KMS-11 (cell line): ENCODE measurements at regions not wholly inside any gene's neighbourhood (a gene's known extent, or its start where the extent isn't known, plus 50 kb on each side); places are given as distances from the start of the nearest gene placed in this dataset.

ENCODE experiments used
- H2AFZ ChIP-seq: fragments of 200-600 bp; sonication (generic); 2 replicates; pipeline ENCODE4 v1.6.1; 2016; ENCODE audit warnings: antibody characterized with exemption, mixed run types, low read depth
- H3K27ac ChIP-seq: fragments of 200-600 bp; sonication (generic); 2 replicates; pipeline ENCODE4 v1.6.1; 2016; ENCODE audit warnings: mild to moderate bottlenecking, mixed run types
- H3K27me3 ChIP-seq: fragments of 200-600 bp; sonication (generic); 2 replicates; pipeline ENCODE4 v1.6.1; 2017; ENCODE audit warnings: mild to moderate bottlenecking, low read depth, mixed run types, moderate library complexity; ENCODE audit not compliant: insufficient read depth
- H3K36me3 ChIP-seq: fragments of 200-600 bp; sonication (generic); 2 replicates; pipeline ENCODE4 v1.6.1; 2017; ENCODE audit warnings: mild to moderate bottlenecking, mixed run types; ENCODE audit not compliant: insufficient read depth
- H3K4me1 ChIP-seq: fragments of 200-600 bp; sonication (generic); 2 replicates; pipeline ENCODE4 v1.6.1; 2016; ENCODE audit warnings: mild to moderate bottlenecking, low read depth, mixed run types; ENCODE audit not compliant: poor library complexity, severe bottlenecking
- H3K4me2 ChIP-seq: fragments of 200-600 bp; sonication (generic); 2 replicates; pipeline ENCODE4 v1.7.0; 2016; ENCODE audit warnings: mild to moderate bottlenecking, mixed run types
- H3K4me3 ChIP-seq: fragments of 200-600 bp; sonication (generic); IDR thresholded peaks from 2 replicates; pipeline ENCODE4 v1.6.1; 2017; ENCODE audit warnings: low read depth, low read length, mixed read lengths; ENCODE audit not compliant: insufficient read depth
- H3K79me2 ChIP-seq: fragments of 200-600 bp; sonication (generic); 2 replicates; pipeline ENCODE4 v1.6.1; 2016; ENCODE audit warnings: low read depth, mixed run types; ENCODE audit not compliant: insufficient read depth
- H3K9ac ChIP-seq: fragments of 200-600 bp; sonication (generic); 2 replicates; pipeline ENCODE4 v1.6.1; 2016; ENCODE audit warnings: mild to moderate bottlenecking, mixed run types
- H4K20me1 ChIP-seq: fragments of 200-600 bp; sonication (generic); 2 replicates; pipeline ENCODE4 v1.6.1; 2016; ENCODE audit warnings: mild to moderate bottlenecking, mixed run types; ENCODE audit not compliant: insufficient read depth
- TF ChIP-seq, protein P1 (sequence below): fragments of 200-600 bp; sonication (generic); conservative IDR thresholded peaks from 2 replicates; pipeline ENCODE4 v1.6.1; 2017; ENCODE audit warnings: low read depth, mild to moderate bottlenecking, antibody characterized with exemption, low read length, moderate library complexity, mixed read lengths

DNA sequence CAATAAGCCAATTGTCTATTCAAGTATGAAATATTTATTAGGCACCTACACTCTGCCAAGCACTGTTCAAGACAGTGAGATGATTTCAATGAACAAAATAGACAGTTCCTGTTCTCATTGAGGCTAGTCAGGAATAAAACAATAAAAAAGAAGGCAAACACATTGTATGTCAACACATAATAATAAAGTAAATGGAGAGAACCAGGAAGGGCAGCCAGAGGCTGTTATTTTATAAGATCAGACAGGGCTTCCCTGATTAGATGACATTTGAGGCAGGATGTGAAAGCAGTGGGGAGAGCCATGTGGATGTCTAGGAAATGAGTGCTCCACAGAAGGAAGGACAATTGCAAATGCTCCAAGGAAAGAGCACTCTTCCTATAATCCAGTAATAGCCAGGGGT is 2371.1 kb downstream of the MAT2B start:
- Histone ChIP-seq H3K4me2 (no peak overlapping the region), H3K9ac (no peak overlapping the region), H4K20me1 (no peaks in the 10 kb centered on the region), H3K4me3 (no peak overlapping the region), H2AFZ (no peak overlapping the region), H3K27ac (no peak overlapping the region), H3K36me3 (no peaks in the 10 kb centered on the region), H3K27me3 (no peaks in the 10 kb centered on the region), H3K79me2 (no peaks in the 10 kb centered on the region), H3K4me1 (peaks cover 22% of the 10 kb centered on the region)
- TF ChIP-seq, protein P1, sequence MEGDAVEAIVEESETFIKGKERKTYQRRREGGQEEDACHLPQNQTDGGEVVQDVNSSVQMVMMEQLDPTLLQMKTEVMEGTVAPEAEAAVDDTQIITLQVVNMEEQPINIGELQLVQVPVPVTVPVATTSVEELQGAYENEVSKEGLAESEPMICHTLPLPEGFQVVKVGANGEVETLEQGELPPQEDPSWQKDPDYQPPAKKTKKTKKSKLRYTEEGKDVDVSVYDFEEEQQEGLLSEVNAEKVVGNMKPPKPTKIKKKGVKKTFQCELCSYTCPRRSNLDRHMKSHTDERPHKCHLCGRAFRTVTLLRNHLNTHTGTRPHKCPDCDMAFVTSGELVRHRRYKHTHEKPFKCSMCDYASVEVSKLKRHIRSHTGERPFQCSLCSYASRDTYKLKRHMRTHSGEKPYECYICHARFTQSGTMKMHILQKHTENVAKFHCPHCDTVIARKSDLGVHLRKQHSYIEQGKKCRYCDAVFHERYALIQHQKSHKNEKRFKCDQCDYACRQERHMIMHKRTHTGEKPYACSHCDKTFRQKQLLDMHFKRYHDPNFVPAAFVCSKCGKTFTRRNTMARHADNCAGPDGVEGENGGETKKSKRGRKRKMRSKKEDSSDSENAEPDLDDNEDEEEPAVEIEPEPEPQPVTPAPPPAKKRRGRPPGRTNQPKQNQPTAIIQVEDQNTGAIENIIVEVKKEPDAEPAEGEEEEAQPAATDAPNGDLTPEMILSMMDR = no peak

DNA sequence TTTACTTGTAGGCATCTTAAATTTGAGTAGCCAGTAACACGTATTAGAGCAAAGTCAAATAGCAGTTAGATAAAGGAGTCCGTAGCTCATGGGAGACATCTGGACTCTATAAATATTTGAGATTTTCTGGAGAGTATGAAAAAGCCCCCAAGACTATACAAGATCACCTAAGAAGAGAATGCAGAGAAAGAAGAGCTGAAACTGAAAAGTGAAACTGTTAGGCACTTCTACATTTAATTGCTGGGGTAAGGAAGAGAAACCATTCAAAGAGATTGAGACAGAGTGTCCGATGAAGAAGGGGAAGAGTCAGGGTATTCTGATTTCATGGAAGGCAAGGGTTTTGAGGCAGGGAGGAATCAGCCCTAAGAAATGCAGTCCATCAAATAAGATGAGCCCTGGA is 2372.1 kb downstream of the MAT2B start:
- H3K4me1 ChIP-seq = peaks cover 22% of the 10 kb centered on the region
- H4K20me1 ChIP-seq = no peaks in the 10 kb centered on the region
- H2AFZ ChIP-seq = no peak overlapping the region
- H3K36me3 ChIP-seq = no peaks in the 10 kb centered on the region
- no peak overlapping the region for H3K4me3 ChIP-seq
- TF ChIP-seq, protein P1 = no peak
- H3K4me2 ChIP-seq = peak overlapping the region; percentile 33; the same call in 1 of the 2 replicates
- H3K79me2 ChIP-seq = no peaks in the 10 kb centered on the region
- H3K27ac ChIP-seq = no peak overlapping the region
- no peak overlapping the region for H3K9ac ChIP-seq
- no peaks in the 10 kb centered on the region for H3K27me3 ChIP-seq

DNA sequence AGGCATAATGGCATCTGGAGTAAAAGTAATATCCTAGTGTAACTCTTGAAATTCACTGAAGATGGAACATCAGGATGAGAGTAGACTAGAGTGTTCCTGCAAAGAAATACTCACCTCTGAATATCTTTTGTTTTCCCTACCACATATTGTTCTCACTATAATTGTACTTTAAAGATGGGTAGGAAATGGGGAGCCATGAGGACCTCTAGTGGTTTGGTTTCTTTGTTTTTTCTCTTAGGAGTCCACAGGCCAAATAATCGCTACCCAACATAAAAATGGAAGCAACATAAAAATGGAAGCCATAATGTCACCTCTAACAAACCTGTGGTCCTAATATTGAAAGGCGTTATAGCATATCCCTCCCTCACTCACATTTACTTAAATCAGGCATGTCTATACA is 2375.8 kb downstream of the MAT2B start:
- TF ChIP-seq, protein P1 = no peak
- Histone ChIP-seq H3K4me3 (no peak overlapping the region), H3K9ac (no peak overlapping the region), H3K27me3 (no peaks in the 10 kb centered on the region), H4K20me1 (no peaks in the 10 kb centered on the region), H2AFZ (no peak overlapping the region), H3K4me2 (no peak overlapping the region), H3K36me3 (no peaks in the 10 kb centered on the region), H3K27ac (no peak overlapping the region), H3K79me2 (no peaks in the 10 kb centered on the region), H3K4me1 (peaks cover 15% of the 10 kb centered on the region)

DNA sequence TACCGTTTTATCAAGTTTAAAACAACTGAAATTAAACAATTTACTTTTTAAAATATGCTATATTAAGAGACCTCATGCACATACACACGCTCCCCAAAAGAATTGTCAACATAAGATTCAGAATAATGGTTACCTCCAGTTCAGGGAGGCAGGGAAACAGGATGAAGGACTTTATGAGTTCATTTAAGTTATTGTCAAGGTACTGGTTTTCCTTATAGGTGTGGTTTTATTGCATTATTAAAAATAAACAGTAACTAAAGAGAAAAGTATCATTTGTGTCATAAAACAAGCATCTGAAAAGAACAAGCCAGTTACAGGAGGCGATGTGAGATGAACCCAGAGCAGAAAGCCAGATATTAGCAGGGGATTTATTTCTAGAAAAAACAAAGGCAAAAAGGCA is 2376.7 kb downstream of the MAT2B start:
- TF ChIP-seq, protein P1 = no peak
- Histone ChIP-seq H3K27ac (no peak overlapping the region), H3K4me1 (peaks cover 6% of the 10 kb centered on the region), H3K27me3 (no peaks in the 10 kb centered on the region), H3K36me3 (no peaks in the 10 kb centered on the region), H3K9ac (no peak overlapping the region), H3K79me2 (no peaks in the 10 kb centered on the region), H3K4me3 (no peak overlapping the region), H3K4me2 (no peak overlapping the region), H4K20me1 (no peaks in the 10 kb centered on the region), H2AFZ (no peak overlapping the region)
